NCI-H1694 (cell line): ENCODE measurements at regions not wholly inside any gene's neighbourhood (a gene's known extent, or its start where the extent isn't known, plus 50 kb on each side); places are given as distances from the start of the nearest gene placed in this dataset.
"Not testable (repeated sequence)": the region's sequence is repeated elsewhere in the genome, so short reads cannot be mapped to it uniquely, and the experiment has no call there.

Source experiments
- DNase-seq: peaks from one replicate; lab custom pipeline; 2025; lab: John Stamatoyannopoulos, UW

GRCh38 chr10:65350611-65351010 lies 1575.2 kb upstream of the LRRTM3 start:
- no peak for DNase-seq

GRCh38 chr10:65355141-65355680 lies 1570.6 kb upstream of the LRRTM3 start:
- no peak for DNase-seq

GRCh38 chr10:65358565-65358964 lies 1567.3 kb upstream of the LRRTM3 start:
- DNase-seq = no peak

GRCh38 chr10:65360497-65360896 lies 1565.3 kb upstream of the LRRTM3 start:
- DNase-seq = no peak

GRCh38 chr10:65365878-65366277 lies 1560.0 kb upstream of the LRRTM3 start:
- DNase-seq = no peak

GRCh38 chr10:65367706-65368105 lies 1558.1 kb upstream of the LRRTM3 start:
- DNase-seq = no peak

GRCh38 chr10:65375528-65375927 lies 1550.3 kb upstream of the LRRTM3 start:
- DNase-seq = no peak

- no peak for DNase-seq
Observed at GRCh38 chr10:65377687-65378086, 1548.1 kb upstream of the LRRTM3 start.

GRCh38 chr10:65394502-65395297 lies 1531.1 kb upstream of the LRRTM3 start:
- no peak for DNase-seq

GRCh38 chr10:65395631-65396030 lies 1530.2 kb upstream of the LRRTM3 start:
- no peak for DNase-seq

GRCh38 chr10:65396997-65397396 lies 1528.8 kb upstream of the LRRTM3 start:
- DNase-seq = no peak

GRCh38 chr10:65408401-65408800 lies 1517.4 kb upstream of the LRRTM3 start:
- no peak for DNase-seq

GRCh38 chr10:65413001-65413400 lies 1512.8 kb upstream of the LRRTM3 start:
- DNase-seq = no peak

GRCh38 chr10:65415318-65415717 lies 1510.5 kb upstream of the LRRTM3 start:
- DNase-seq = no peak

GRCh38 chr10:65416094-65416493 lies 1509.7 kb upstream of the LRRTM3 start:
- no peak for DNase-seq

GRCh38 chr10:65419629-65420028 lies 1506.2 kb upstream of the LRRTM3 start:
- no peak for DNase-seq

GRCh38 chr10:65423043-65423442 lies 1502.8 kb upstream of the LRRTM3 start:
- no peak for DNase-seq

- not testable (repeated sequence) for DNase-seq
Observed at GRCh38 chr10:65429381-65429780, 1496.5 kb upstream of the LRRTM3 start.

GRCh38 chr10:65430979-65431378 lies 1494.9 kb upstream of the LRRTM3 start:
- no peak for DNase-seq

- DNase-seq = no peak
Observed at GRCh38 chr10:65470986-65471385, 1454.8 kb upstream of the LRRTM3 start.

GRCh38 chr10:65482848-65483247 lies 1443.0 kb upstream of the LRRTM3 start:
- DNase-seq = no peak

GRCh38 chr10:65491799-65492198 lies 1434.0 kb upstream of the LRRTM3 start:
- DNase-seq = no peak

- DNase-seq = no peak
Observed at GRCh38 chr10:65496541-65496940, 1429.3 kb upstream of the LRRTM3 start.

- DNase-seq = no peak
Observed at GRCh38 chr10:65497837-65498236, 1428.0 kb upstream of the LRRTM3 start.
